Upper lobe of left lung (tissue), 4 donors: ENCODE measurements at regions not wholly inside any gene's neighbourhood (a gene's known extent, or its start where the extent isn't known, plus 50 kb on each side); places are given as distances from the start of the nearest gene placed in this dataset.

ENCODE experiments used
- EP300 ChIP-seq, 4 donors: sonication (generic); formaldehyde crosslinking; IDR thresholded peaks; one replicate each; pipeline ENCODE4 v1.5.1; 2017; ENCODE audit warnings: antibody characterized with exemption in 4 of 4, control low read depth in 2 of 4
- POLR2A ChIP-seq, 4 donors: fragments of 450-650 bp; IDR thresholded peaks; one replicate each; pipeline ENCODE4 v1.5.1; 2016 to 2017; ENCODE audit warnings: antibody characterized with exemption in 4 of 4, mild to moderate bottlenecking in 2 of 4
- POLR2AphosphoS5 ChIP-seq, 2 donors: sonication (generic); formaldehyde crosslinking; IDR thresholded peaks; one replicate each; pipeline ENCODE4 v1.5.1; 2017; ENCODE audit warnings: antibody characterized with exemption in 2 of 2
- TF ChIP-seq, protein P1 (sequence below), 6 experiments: fragments of 450-650 bp in 4 of 6; fragments of 200-600 bp in 2 of 6; sonication (generic) in 2 of 6; IDR thresholded peaks; one replicate each; pipeline ENCODE4 v1.5.1; 2016 to 2019; ENCODE audit warnings: antibody characterized with exemption in 6 of 6

DNA sequence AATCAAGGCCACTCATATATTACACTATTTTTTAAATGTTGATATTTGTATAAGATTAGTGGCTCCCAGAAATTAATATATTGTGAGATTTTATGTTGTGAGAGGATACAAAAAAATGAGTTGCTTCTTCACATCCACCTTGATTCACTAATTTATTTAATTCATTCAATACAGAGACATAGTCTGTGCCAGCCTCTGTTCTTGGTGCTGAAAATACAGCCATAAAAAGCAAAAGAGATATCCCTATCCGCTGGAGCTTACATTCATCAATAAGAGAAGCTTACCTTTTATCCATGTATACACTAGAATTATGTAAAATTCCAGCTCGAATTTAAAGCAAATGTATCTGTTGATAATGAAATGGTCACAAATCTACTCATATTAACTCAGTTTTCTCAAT lies 92.2 kb upstream of the GABRG2 start:
- TF ChIP-seq POLR2AphosphoS5 (IDR thresholded peaks at IDR 0.05) (no peak), POLR2A (IDR thresholded peaks at IDR 0.05) (no peak), EP300 (IDR thresholded peaks at IDR 0.05) (no peak)
- TF ChIP-seq, protein P1, sequence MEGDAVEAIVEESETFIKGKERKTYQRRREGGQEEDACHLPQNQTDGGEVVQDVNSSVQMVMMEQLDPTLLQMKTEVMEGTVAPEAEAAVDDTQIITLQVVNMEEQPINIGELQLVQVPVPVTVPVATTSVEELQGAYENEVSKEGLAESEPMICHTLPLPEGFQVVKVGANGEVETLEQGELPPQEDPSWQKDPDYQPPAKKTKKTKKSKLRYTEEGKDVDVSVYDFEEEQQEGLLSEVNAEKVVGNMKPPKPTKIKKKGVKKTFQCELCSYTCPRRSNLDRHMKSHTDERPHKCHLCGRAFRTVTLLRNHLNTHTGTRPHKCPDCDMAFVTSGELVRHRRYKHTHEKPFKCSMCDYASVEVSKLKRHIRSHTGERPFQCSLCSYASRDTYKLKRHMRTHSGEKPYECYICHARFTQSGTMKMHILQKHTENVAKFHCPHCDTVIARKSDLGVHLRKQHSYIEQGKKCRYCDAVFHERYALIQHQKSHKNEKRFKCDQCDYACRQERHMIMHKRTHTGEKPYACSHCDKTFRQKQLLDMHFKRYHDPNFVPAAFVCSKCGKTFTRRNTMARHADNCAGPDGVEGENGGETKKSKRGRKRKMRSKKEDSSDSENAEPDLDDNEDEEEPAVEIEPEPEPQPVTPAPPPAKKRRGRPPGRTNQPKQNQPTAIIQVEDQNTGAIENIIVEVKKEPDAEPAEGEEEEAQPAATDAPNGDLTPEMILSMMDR (IDR thresholded peaks at IDR 0.05), result no peak
